GM20000 (cell line): ENCODE measurements at regions not wholly inside any gene's neighbourhood (a gene's known extent, or its start where the extent isn't known, plus 50 kb on each side); places are given as distances from the start of the nearest gene placed in this dataset.

Experiments
- DNase-seq: peaks from one replicate; pipeline ENCODE4 v3.0.0; 2012; ENCODE audit warnings: low spot score
- TF ChIP-seq, protein P1 (sequence below): IDR thresholded peaks from 2 replicates; pipeline ENCODE4 v1.5.1; 2012; ENCODE audit warnings: mild to moderate bottlenecking, control low read depth; ENCODE audit errors: extremely low read depth, missing control alignments

DNA sequence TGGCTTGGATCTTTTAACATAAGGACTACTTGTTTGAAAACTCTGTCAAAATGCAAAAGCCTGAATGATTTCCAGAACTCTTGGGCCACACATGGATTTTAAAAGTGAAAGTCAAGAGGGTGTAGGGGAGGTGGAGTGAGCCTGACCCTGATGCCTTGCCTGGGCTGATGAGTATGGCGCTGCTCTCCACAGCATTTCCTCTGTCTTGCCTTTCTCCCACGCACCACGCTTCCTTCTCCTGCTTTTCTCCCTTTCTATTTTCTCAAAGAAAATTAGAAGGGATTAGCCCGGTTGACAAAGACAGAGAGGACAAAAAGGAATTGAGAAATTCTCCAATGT is 207.0 kb upstream of the CCDC68 start:
- no peak for DNase-seq

DNA sequence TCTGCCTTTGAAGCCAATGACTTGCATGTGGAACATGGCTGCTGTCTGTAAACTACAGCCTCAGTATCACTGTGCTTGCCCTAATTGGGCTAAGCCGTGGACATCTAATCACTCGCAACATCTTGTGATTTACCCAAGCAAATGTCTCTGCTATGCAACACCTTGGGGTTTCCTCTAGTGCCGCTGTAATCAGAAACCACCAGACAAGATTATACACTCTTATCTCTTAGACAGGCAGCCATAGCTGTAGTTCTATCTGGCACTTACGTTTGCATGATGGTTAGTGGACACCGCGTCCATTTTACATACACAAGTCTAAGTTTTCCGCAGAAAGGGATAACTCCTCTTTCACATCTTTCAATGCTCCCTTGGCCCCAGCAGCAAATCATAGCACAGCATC is 204.3 kb upstream of the CCDC68 start:
- TF ChIP-seq, protein P1, sequence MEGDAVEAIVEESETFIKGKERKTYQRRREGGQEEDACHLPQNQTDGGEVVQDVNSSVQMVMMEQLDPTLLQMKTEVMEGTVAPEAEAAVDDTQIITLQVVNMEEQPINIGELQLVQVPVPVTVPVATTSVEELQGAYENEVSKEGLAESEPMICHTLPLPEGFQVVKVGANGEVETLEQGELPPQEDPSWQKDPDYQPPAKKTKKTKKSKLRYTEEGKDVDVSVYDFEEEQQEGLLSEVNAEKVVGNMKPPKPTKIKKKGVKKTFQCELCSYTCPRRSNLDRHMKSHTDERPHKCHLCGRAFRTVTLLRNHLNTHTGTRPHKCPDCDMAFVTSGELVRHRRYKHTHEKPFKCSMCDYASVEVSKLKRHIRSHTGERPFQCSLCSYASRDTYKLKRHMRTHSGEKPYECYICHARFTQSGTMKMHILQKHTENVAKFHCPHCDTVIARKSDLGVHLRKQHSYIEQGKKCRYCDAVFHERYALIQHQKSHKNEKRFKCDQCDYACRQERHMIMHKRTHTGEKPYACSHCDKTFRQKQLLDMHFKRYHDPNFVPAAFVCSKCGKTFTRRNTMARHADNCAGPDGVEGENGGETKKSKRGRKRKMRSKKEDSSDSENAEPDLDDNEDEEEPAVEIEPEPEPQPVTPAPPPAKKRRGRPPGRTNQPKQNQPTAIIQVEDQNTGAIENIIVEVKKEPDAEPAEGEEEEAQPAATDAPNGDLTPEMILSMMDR, result no peak
- DNase-seq, result no peak

More for the DNA sequence above, 207.0 kb upstream of the CCDC68 start:
- TF ChIP-seq, protein P1, result no peak

DNA sequence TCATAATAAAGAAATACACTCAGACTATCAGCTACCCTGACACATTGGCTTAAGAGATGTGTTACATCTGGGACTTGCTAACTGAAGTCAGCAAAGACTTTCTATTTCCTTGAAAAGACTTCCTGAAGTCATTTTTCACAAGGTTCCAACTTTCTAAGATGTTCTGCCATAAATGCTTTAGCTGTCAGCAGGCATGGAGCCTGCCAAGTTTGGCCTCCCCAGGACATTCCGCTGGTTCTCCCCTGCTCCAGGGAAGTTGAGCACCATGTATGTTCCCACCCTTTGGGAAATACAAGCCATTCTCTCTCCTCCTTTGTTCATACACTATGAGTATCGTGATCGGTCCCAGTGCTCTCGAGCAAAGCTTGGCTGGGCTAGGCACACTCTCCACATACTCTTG is 202.7 kb upstream of the CCDC68 start:
- no peak for DNase-seq
- TF ChIP-seq, protein P1, result no peak

DNA sequence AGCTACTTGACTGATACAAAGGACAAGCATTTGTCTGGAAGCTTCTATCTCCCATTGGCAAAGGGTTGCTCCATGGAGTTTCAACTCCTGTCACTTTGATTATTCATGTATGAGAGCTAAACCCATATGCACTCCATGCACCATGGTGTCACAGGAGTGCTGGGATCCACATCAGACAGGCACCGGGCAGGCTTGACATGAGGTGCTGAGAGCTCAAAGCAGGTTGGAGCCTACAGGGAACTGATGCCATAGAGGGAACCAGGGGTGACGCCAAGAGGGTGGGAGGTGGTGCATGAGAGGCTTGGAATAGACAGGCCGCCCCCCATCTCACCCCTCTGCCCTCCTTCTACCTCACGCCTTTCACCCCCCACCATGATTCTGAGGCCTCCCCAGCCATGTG is 199.8 kb upstream of the CCDC68 start:
- DNase-seq, result no peak
- TF ChIP-seq, protein P1, result no peak

DNA sequence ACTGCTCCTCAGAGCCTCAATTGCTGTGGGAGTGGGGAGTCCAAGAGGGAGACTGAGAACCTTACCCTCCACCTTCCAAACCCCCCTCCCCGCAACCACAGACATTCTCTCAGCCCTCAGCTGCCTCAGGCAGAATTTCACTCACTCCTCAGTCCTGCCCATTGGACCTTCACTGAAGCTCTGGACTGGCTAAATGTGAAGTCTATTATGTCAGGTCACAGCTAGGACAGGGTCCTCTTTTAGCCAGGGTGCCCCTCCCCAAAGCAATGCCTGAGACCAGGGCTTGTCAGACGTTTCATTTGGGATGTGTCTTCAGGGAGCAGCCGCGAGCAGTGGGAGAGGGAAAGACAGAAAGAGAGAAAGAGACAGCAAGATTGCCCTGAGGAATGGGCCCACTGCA is 199.3 kb upstream of the CCDC68 start:
- DNase-seq, result no peak
- TF ChIP-seq, protein P1, result no peak

DNA sequence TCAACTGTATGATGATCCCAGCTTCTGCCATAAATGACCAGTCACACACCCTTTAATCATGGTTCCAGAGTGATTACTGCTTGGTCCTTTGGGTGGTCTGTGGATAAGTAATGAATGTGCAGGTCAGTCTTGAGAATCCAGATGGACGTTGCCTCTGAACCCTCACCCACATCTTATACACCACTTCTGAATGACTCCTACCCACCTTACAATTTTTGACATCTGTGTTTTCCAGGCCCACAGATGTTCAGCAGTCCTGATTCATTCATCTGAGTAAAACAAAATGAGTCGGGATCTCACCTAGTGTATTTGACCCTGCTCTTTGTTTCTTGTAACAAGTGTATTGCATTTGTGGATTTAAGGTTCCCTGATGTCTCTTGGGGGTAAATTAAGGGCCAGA is 194.1 kb upstream of the CCDC68 start:
- DNase-seq, result no peak
- TF ChIP-seq, protein P1, result no peak

DNA sequence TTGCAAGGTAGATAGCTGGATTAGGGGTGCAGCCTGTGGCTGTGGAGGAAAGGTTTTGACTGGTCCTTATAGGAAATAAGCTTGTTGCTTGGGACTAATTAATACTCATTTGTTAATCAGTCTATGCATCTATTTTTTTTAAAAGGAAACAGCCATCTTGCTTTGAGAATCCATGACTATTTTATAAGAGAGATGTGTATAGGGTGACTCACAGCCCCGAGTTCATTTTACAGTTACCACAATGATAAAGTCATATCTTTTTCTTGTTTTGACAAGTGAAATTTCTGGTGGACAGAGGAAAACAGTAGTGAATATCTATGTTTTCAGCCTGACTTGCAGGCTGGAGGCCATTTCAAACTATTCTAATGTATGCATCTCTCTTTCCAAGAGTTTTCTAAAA is 193.5 kb upstream of the CCDC68 start:
- no peak for DNase-seq
- TF ChIP-seq, protein P1, result no peak
